HCT116 (cell line): ENCODE measurements at regions not wholly inside any gene's neighbourhood (a gene's known extent, or its start where the extent isn't known, plus 50 kb on each side); places are given as distances from the start of the nearest gene placed in this dataset.

Source experiments
- EZH2 ChIP-seq: fragments of 200-600 bp; sonication (generic); IDR thresholded peaks from 2 replicates; pipeline ENCODE4 v1.6.1; 2017; ENCODE audit warnings: antibody characterized with exemption, mixed run types
- POLR2A ChIP-seq: IDR thresholded peaks from 2 replicates; pipeline ENCODE4 v1.7.0; 2011; ENCODE audit warnings: borderline replicate concordance; ENCODE audit not compliant: insufficient read depth, insufficient read length; ENCODE audit errors: extremely low read depth

- TF ChIP-seq POLR2A (no peak), EZH2 (no peak)
Measured at GRCh38 chr4:23021040-23021439, 328.3 kb downstream of the GBA3 start.
